ENCODE measurements at regions not wholly inside any gene's neighbourhood (a gene's known extent, or its start where the extent isn't known, plus 50 kb on each side); places are given as distances from the start of the nearest gene placed in this dataset.
"Not testable (repeated sequence)": the region's sequence is repeated elsewhere in the genome, so short reads cannot be mapped to it uniquely, and the experiment has no call there.

DNA sequence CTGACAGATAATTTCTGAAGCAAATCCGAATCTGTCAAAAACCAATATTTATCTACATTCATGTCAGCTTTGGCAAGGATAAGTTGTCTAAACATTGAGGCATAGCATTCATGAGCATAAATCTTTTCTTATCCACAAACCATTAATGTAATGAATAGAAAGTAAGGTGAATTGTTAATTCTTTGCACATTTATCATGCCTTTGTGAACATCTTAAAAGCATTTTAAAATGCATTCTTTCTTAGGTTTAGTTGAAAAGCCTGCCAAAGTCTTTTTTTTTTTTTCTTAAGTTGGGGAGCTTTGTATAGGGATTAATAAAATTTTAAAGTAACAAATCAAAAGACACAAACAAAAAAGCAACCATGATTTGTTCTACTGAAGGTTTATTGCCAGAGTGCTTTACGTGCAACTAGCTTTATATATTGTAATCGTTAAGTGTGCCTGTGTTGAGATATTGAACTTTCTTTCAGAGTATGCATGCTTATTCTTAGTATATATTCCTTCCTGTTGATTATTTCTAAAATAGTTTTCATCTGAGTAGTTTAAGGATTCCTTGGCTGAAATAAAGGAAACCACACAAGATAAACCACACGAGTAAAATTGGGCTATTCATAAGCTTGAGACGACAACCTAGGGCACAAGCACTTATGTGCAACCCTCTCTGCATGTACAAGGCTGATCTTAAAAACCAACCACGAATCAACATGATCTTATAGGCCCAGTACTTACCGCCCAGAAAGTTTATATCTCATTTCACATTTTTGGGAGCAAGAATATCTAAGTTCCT, 1110.9 kb upstream of the CNTN5 start:
- TF ChIP-seq, protein P1, sequence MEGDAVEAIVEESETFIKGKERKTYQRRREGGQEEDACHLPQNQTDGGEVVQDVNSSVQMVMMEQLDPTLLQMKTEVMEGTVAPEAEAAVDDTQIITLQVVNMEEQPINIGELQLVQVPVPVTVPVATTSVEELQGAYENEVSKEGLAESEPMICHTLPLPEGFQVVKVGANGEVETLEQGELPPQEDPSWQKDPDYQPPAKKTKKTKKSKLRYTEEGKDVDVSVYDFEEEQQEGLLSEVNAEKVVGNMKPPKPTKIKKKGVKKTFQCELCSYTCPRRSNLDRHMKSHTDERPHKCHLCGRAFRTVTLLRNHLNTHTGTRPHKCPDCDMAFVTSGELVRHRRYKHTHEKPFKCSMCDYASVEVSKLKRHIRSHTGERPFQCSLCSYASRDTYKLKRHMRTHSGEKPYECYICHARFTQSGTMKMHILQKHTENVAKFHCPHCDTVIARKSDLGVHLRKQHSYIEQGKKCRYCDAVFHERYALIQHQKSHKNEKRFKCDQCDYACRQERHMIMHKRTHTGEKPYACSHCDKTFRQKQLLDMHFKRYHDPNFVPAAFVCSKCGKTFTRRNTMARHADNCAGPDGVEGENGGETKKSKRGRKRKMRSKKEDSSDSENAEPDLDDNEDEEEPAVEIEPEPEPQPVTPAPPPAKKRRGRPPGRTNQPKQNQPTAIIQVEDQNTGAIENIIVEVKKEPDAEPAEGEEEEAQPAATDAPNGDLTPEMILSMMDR (IDR thresholded peaks at IDR 0.05; ENCODE audit: control insufficient read depth, insufficient read depth, low read depth, low read length, missing control alignments) = no peak
- H3K4me3 ChIP-seq (ENCODE audit: control insufficient read depth, low read depth, low read length) = no peak overlapping the region
- DNase-seq (ENCODE audit: low read depth) = no peak

DNA sequence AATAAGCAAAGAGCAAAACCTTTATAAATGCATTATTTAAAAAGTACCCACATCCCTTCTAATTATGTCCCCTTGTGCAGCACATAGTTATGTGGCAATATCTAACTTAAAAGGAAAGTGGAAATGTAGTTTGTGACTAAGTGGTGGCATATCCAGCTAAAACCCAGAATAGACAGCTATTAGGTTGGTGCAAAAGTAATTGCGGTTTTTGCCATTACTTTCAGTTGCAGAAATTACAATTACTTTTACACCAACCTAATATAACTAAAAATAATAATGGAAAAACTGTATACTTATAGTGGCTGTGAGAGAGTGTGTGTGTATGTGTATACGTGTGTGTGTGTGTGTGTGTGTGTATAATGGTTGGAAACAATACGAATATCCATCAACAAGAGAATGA, 1108.1 kb upstream of the CNTN5 start:
- no peak for DNase-seq (ENCODE audit: low read depth)
- TF ChIP-seq, protein P1 (IDR thresholded peaks at IDR 0.05; ENCODE audit: control insufficient read depth, insufficient read depth, low read depth, low read length, missing control alignments) = no peak
- no peak overlapping the region for H3K4me3 ChIP-seq (ENCODE audit: control insufficient read depth, low read depth, low read length)

DNA sequence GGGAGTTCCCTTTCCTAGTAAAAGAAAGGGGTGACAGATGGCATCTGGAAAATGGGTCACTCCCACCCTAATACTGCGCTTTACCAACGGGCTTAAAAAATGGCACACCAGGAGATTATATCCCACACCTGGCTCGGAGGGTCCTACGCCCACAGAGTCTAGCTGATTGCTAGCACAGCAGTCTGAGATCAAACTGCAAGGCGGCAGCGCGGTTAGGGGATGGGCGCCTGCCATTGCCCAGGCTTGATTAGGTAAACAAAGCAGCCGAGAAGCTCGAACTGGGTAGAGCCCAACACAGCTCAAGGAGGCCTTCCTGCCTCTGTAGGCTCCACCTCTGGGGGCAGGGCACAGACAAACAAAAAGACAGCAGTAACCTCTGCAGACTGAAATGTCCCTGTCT, 1097.8 kb upstream of the CNTN5 start:
- not testable (repeated sequence) for DNase-seq (ENCODE audit: low read depth); H3K4me3 ChIP-seq (ENCODE audit: control insufficient read depth, low read depth, low read length)

DNA sequence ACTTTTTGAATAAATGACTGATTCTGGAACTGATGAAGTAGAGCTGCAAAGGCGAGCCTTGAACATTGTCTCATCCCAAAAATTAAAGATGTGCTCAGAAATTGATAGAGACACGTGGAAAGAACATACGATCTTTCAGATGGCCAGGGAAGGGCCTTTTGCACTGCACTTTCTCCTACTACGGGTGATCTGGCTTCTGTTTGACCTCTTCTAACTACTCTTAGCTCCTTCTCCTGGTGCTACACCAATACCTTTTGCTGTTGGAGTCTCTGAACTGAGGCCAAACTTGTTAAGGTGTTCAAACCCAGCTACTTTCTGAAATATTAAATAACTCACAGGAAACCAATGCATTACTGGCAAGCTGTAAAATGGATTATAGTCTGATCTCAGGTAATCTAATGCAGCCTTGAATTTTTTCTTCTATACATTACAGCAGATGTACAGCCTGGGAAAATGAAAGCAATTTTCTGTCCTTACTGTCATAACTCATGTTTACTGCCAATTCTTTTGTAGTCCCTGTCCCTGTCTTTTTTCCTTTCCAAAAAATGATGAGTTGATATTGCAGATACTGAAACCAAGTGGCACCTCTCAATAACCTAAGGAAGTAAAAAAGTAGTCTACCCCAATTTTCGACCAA, 1086.1 kb upstream of the CNTN5 start:
- DNase-seq (ENCODE audit: low read depth) = no peak
- TF ChIP-seq, protein P1 (IDR thresholded peaks at IDR 0.05; ENCODE audit: control insufficient read depth, insufficient read depth, low read depth, low read length, missing control alignments) = no peak
- H3K4me3 ChIP-seq (ENCODE audit: control insufficient read depth, low read depth, low read length) = no peak overlapping the region

DNA sequence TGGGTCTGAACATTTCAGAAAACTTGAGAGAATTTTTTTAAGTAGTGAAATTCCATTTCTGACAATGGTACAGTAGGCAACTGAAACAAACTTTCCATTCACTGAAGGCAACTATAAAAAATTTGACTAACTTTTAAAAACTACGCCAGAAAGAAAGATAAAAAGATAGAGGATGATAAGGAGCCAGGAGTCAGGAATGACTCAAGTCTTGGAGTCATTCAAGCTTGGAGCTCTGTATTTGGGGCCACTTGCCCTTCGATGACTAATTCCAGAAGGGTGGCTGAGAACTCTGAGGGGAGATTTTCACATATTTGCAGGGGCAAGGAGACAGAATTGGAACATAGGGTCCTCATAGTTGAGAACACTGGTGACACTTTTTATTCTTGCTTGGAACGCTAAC, 1083.2 kb upstream of the CNTN5 start:
- H3K4me3 ChIP-seq (ENCODE audit: control insufficient read depth, low read depth, low read length) = no peak overlapping the region
- DNase-seq (ENCODE audit: low read depth) = peak; percentile 11
- TF ChIP-seq, protein P1 (IDR thresholded peaks at IDR 0.05; ENCODE audit: control insufficient read depth, insufficient read depth, low read depth, low read length, missing control alignments) = no peak

DNA sequence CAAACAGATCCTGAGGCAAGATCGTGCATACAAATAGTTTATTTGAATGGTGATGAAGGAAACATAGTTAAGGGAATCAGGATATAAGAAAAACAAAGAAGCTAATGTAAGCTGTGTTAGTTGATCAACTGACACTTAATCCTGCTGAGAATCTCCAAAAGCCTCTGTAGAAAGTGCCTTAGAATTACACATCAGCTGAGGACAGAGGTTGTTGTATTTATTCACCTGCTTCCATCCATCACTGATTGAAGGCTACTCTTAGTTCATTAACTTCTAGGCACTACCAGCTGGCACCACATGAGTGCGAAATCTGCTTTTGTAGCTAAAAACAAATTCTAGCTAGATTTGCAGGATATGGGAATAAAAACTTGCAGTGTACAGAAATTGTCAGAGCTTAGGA, 1082.0 kb upstream of the CNTN5 start:
- DNase-seq (ENCODE audit: low read depth) = no peak
- H3K4me3 ChIP-seq (ENCODE audit: control insufficient read depth, low read depth, low read length) = no peak overlapping the region
- TF ChIP-seq, protein P1 (IDR thresholded peaks at IDR 0.05; ENCODE audit: control insufficient read depth, insufficient read depth, low read depth, low read length, missing control alignments) = no peak

DNA sequence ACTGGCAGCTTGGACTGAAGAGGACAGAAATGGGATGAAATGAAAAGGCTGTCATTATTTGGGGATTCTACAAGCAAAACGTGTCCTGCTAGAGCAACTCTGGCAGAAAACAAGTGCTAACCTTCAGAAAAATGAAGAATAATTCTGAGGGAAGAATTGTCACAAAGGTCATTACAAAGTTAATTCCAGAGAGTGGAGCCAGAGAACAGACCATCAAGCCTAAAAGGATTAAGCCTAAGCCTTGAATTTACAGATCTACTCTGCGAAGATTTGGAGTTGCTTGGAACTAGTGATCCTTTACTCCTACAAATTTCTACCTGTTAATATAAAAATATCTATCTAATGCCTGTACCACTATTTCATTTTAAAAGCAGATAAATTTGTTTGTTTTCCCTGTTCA, 1077.3 kb upstream of the CNTN5 start:
- TF ChIP-seq, protein P1 (IDR thresholded peaks at IDR 0.05; ENCODE audit: control insufficient read depth, insufficient read depth, low read depth, low read length, missing control alignments) = no peak
- no peak overlapping the region for H3K4me3 ChIP-seq (ENCODE audit: control insufficient read depth, low read depth, low read length)
- no peak for DNase-seq (ENCODE audit: low read depth)
